IPS-20b (cell line): ENCODE measurements at regions not wholly inside any gene's neighbourhood (a gene's known extent, or its start where the extent isn't known, plus 50 kb on each side); places are given as distances from the start of the nearest gene placed in this dataset.

ENCODE experiments used
- H3K27ac ChIP-seq: one replicate; pipeline ENCODE4 v1.5.1; 2013; ENCODE audit warnings: low read length
- H3K27me3 ChIP-seq: 2 replicates; pipeline ENCODE4 v1.6.1; 2013; ENCODE audit warnings: mild to moderate bottlenecking, low read length, inconsistent platforms; ENCODE audit not compliant: insufficient read depth
- H3K36me3 ChIP-seq: 2 replicates; pipeline ENCODE4 v1.6.1; 2013; ENCODE audit warnings: low read depth, mild to moderate bottlenecking, inconsistent platforms, low read length, moderate library complexity; ENCODE audit not compliant: insufficient read depth
- H3K4me1 ChIP-seq: 2 replicates; pipeline ENCODE4 v1.6.1; 2013; ENCODE audit warnings: mild to moderate bottlenecking, control low read depth, inconsistent platforms, low read length, moderate library complexity; ENCODE audit not compliant: insufficient read depth
- H3K4me3 ChIP-seq: 2 replicates; pipeline ENCODE4 v1.5.1; 2013; ENCODE audit warnings: mild to moderate bottlenecking, low read length, inconsistent platforms
- H3K9ac ChIP-seq: 2 replicates; pipeline ENCODE4 v1.6.1; 2013; ENCODE audit warnings: low read depth, mild to moderate bottlenecking, inconsistent platforms, low read length, moderate library complexity
- H3K9me3 ChIP-seq: 2 replicates; pipeline ENCODE4 v1.6.1; 2013; ENCODE audit warnings: mild to moderate bottlenecking, low read depth, low read length, inconsistent platforms; ENCODE audit not compliant: insufficient read depth

DNA sequence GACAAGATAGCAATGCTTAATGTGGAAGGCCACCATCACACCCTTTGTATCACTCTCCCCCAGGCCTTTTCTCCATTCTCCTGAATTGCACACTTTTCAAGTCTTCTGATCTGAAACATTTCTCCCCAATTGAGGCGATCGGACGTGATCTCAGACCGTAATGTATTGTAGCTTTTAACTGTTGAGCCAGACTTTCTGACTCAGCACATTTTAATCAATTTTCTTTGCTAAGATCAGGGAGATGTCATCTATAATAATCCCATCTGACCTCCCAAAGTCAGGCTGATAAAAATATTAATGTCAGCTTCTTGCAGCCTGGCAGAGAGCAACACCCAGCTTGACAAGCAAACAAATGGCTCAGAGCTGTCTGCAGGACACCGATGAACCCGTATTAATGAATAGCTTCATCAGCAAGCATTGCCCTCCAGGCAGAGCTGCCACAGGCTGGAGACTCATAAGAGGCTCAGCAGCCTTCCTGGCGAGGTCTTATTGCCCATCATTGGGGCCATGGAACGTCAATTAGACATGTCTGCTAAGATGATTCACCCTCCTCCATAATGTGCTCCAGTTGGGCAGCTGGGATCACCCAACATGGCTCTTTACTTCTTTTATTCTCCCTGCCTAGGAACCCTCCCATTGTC, 60.2 kb upstream of the UQCRFS1 start:
- Histone ChIP-seq H3K4me1 (no peaks in the 10 kb centered on the region), H3K4me3 (no peak overlapping the region), H3K36me3 (no peaks in the 10 kb centered on the region), H3K27ac (no peak overlapping the region), H3K27me3 (no peaks in the 10 kb centered on the region; the same call in 1 of the 2 replicates), H3K9ac (no peak overlapping the region), H3K9me3 (no peaks in the 10 kb centered on the region)

GRCh38 chr19:29275266-29275665, 62.3 kb upstream of the UQCRFS1 start:
- Histone ChIP-seq H3K27ac (no peak overlapping the region), H3K4me1 (peaks cover 3% of the 10 kb centered on the region; the same call in 1 of the 2 replicates), H3K4me3 (no peak overlapping the region), H3K36me3 (no peaks in the 10 kb centered on the region), H3K27me3 (no peaks in the 10 kb centered on the region), H3K9ac (no peak overlapping the region), H3K9me3 (no peaks in the 10 kb centered on the region)

GRCh38 chr19:29277102-29277501, 64.2 kb upstream of the UQCRFS1 start:
- Histone ChIP-seq H3K36me3 (no peaks in the 10 kb centered on the region), H3K9ac (no peak overlapping the region), H3K27ac (no peak overlapping the region), H3K4me1 (peaks cover 3% of the 10 kb centered on the region; the same call in 1 of the 2 replicates), H3K27me3 (no peaks in the 10 kb centered on the region), H3K9me3 (no peaks in the 10 kb centered on the region), H3K4me3 (peak overlapping the region; percentile 29; the same call in 1 of the 2 replicates)

- H3K36me3 ChIP-seq: no peaks in the 10 kb centered on the region
- H3K9me3 ChIP-seq: no peaks in the 10 kb centered on the region
- no peaks in the 10 kb centered on the region; the same call in 1 of the 2 replicates for H3K27me3 ChIP-seq
- no peak overlapping the region for H3K27ac ChIP-seq
- H3K4me1 ChIP-seq: peaks cover 3% of the 10 kb centered on the region; the same call in 1 of the 2 replicates
- H3K9ac ChIP-seq: no peak overlapping the region
- H3K4me3 ChIP-seq: no peak overlapping the region
Measured at GRCh38 chr19:29278716-29279115, 65.8 kb upstream of the UQCRFS1 start.

GRCh38 chr19:29283366-29283765, 70.4 kb upstream of the UQCRFS1 start:
- H3K9me3 ChIP-seq: no peaks in the 10 kb centered on the region
- H3K36me3 ChIP-seq: no peaks in the 10 kb centered on the region

GRCh38 chr19:29285187-29285687, 72.3 kb upstream of the UQCRFS1 start:
- Histone ChIP-seq H3K9me3 (no peaks in the 10 kb centered on the region), H3K4me3 (no peak overlapping the region), H3K36me3 (no peaks in the 10 kb centered on the region), H3K27me3 (peaks cover 3% of the 10 kb centered on the region; the same call in 1 of the 2 replicates), H3K9ac (no peak overlapping the region), H3K4me1 (no peaks in the 10 kb centered on the region), H3K27ac (no peak overlapping the region)

More at GRCh38 chr19:29283366-29283765, 70.4 kb upstream of the UQCRFS1 start:
- H3K9ac ChIP-seq: no peak overlapping the region
- H3K4me1 ChIP-seq: peaks cover 3% of the 10 kb centered on the region; the same call in 1 of the 2 replicates
- peaks cover 3% of the 10 kb centered on the region; the same call in 1 of the 2 replicates for H3K27me3 ChIP-seq
- no peak overlapping the region for H3K27ac ChIP-seq
- no peak overlapping the region for H3K4me3 ChIP-seq

DNA sequence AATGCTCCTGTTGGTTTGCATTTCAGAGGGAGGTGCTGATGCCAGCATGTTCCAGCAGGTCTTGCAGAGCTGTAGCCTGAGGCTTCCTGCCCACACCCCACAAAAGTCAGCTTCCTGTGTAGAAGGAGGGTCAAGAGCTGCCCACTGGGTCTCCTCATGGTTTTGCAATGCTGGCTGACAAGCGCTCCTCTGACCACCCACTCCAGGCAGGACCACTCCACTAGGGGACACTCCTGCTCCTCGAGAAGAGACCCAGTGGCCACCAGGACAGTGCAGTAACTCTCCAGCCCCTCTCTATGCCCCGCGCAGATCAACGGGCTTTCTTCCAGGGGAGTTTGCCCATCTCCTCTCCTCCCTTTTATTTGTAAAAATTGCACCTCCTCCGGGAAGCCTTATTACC, 72.9 kb upstream of the UQCRFS1 start:
- peaks cover 3% of the 10 kb centered on the region; the same call in 1 of the 2 replicates for H3K27me3 ChIP-seq
- no peak overlapping the region for H3K27ac ChIP-seq
- H3K9ac ChIP-seq: no peak overlapping the region
- H3K36me3 ChIP-seq: no peaks in the 10 kb centered on the region
- no peak overlapping the region for H3K4me3 ChIP-seq
- H3K4me1 ChIP-seq: no peaks in the 10 kb centered on the region
- H3K9me3 ChIP-seq: no peaks in the 10 kb centered on the region

GRCh38 chr19:29287061-29287460, 74.1 kb upstream of the UQCRFS1 start:
- Histone ChIP-seq H3K4me3 (no peak overlapping the region), H3K9ac (no peak overlapping the region), H3K4me1 (no peaks in the 10 kb centered on the region), H3K27me3 (peaks cover 3% of the 10 kb centered on the region; the same call in 1 of the 2 replicates), H3K27ac (no peak overlapping the region), H3K9me3 (no peaks in the 10 kb centered on the region), H3K36me3 (no peaks in the 10 kb centered on the region)

DNA sequence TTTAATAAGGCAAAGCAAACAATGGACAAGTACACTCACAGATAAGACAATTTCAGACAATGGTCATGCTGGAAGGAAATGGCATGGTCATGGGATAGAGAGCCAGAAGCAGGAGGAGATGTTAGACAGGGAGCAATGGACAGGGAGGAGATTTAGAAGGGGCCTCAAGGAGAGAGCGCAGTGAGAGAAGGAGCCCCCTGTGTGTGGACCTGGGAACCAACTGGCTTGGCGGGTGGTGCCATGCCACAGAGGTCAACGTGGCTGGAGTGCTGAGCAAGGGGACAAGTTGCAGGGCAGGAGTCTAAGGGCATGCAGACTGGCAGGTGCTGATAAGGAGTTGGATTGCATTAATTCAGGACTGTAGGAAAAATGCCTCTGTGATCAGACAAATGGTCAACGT, 75.3 kb upstream of the UQCRFS1 start:
- H3K4me3 ChIP-seq: no peak overlapping the region

DNA sequence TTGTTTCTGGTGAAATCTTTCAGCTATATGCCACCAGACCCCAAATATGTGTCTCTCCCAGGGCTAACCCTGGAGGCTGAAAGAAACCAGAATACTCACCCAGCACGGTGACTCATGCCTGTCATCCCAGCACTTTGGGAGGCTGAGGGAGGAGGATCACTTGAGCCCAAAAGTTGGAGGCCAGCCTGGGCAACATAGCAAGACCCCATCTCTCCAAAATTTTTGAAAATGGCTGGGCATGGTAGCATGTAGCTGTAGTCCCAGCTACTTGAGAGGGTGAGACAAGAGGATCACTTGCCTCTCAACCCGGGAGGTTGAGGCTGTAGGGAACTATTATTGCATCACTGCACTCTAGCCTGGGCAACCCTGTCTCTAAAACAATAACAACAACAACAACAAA, 76.1 kb upstream of the UQCRFS1 start:
- Histone ChIP-seq H3K4me1 (no peaks in the 10 kb centered on the region), H3K27ac (no peak overlapping the region), H3K27me3 (peaks cover 3% of the 10 kb centered on the region; the same call in 1 of the 2 replicates), H3K9ac (no peak overlapping the region), H3K36me3 (no peaks in the 10 kb centered on the region), H3K9me3 (no peaks in the 10 kb centered on the region), H3K4me3 (no peak overlapping the region)

More for the DNA sequence above, 75.3 kb upstream of the UQCRFS1 start:
- H3K9me3 ChIP-seq: no peaks in the 10 kb centered on the region
- no peaks in the 10 kb centered on the region for H3K36me3 ChIP-seq
- no peak overlapping the region for H3K9ac ChIP-seq
- H3K27me3 ChIP-seq: peaks cover 3% of the 10 kb centered on the region; the same call in 1 of the 2 replicates
- no peaks in the 10 kb centered on the region for H3K4me1 ChIP-seq
- no peak overlapping the region for H3K27ac ChIP-seq

GRCh38 chr19:29290853-29291252, 77.9 kb upstream of the UQCRFS1 start:
- H3K4me1 ChIP-seq: no peaks in the 10 kb centered on the region
- H3K36me3 ChIP-seq: no peaks in the 10 kb centered on the region
- no peaks in the 10 kb centered on the region for H3K9me3 ChIP-seq
- H3K9ac ChIP-seq: no peak overlapping the region
- no peak overlapping the region for H3K4me3 ChIP-seq
- no peak overlapping the region for H3K27ac ChIP-seq
- H3K27me3 ChIP-seq: peaks cover 3% of the 10 kb centered on the region; the same call in 1 of the 2 replicates

GRCh38 chr19:29292153-29292552, 79.2 kb upstream of the UQCRFS1 start:
- no peak overlapping the region for H3K4me3 ChIP-seq
- no peaks in the 10 kb centered on the region for H3K36me3 ChIP-seq
- H3K27me3 ChIP-seq: 0 out of 2 replicates have a peak, but pooled peaks cover 3% of the 10 kb centered on the region
- H3K9ac ChIP-seq: no peak overlapping the region
- H3K4me1 ChIP-seq: no peaks in the 10 kb centered on the region
- no peaks in the 10 kb centered on the region for H3K9me3 ChIP-seq
- no peak overlapping the region for H3K27ac ChIP-seq
